ENCODE measurements at regions not wholly inside any gene's neighbourhood (a gene's known extent, or its start where the extent isn't known, plus 50 kb on each side); places are given as distances from the start of the nearest gene placed in this dataset.

DNA sequence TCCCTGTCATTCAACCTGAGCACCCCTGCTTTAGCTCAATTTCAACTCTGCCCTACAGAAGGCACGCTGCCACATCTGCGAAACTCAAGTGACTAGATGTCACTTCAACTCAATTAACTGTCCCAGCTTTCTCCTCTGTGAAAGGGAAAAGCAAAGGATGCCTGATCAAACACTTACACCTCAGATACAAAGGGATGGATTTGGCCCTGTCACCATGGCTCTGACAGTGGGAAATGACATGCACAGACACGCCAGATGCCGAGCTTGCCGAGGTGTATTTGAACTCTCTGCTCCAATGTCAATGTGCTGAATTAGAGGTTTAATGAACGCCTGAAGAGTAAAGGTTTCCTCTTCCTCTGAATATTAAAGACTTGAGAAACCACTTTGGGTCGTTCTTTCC lies 481.1 kb downstream of the CBLN2 start:
- ATAC-seq: no peak

GRCh38 chr18:72058851-72059250 lies 485.3 kb downstream of the CBLN2 start:
- no peak for ATAC-seq

DNA sequence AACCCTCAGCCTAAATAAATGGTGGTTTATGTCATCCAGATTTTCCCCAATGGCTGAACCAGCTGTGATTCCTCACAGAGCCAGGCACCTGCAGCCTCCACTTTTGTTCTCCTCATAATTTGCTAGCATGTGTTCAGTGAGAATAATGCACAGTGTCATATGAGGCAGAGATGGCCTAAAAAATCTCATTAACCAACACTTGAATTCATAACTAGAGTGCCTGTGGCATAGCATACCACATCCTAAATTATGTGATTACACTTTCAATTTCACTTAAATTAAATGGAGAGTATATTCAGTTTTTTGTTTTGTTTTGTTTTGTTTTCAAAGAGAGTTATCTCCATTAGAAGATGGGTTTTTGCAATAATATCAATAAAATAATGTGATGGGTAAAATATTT lies 488.0 kb downstream of the CBLN2 start:
- ATAC-seq: no peak

DNA sequence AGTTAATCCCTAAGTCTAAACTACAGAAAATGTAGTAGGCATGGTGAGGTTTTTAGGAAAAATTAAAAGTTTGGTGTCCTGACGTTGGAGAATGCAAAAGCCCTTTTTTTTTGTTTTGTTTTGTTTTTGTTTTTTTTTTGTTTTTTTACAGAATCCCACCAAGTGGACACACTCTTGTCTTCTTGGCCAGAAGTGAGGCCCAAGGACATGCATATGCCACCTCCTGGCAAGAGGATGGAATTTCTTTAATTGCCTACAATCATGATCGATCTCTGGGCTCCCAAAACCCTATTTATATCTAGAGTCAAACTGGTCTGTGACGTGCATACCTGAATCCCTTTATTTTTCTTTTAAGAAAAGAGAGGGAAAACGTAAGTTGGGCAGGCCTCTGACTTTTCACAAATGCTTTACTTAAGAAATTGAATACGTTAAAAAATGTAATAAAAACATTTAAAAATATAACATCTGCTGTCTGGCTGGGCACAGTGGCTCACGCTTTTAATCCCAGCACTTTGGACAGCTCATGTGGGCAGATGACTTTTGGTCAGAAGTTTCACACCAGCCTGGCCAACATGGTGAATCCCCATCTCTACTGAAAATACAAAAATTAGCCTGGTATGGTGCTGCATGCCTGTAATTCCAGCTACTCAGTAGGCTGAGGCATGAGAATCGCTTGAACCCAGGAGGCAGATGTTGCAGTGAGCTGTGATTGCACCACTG lies 502.7 kb downstream of the CBLN2 start:
- no peak for ATAC-seq

- ATAC-seq: no peak
Observed at GRCh38 chr18:72013427-72013850, 530.7 kb downstream of the CBLN2 start.

- no peak for ATAC-seq
Observed at GRCh38 chr18:71998547-71999097, 545.5 kb downstream of the CBLN2 start.

- no peak for ATAC-seq
Observed at GRCh38 chr18:71995904-71996465, 548.2 kb downstream of the CBLN2 start.

DNA sequence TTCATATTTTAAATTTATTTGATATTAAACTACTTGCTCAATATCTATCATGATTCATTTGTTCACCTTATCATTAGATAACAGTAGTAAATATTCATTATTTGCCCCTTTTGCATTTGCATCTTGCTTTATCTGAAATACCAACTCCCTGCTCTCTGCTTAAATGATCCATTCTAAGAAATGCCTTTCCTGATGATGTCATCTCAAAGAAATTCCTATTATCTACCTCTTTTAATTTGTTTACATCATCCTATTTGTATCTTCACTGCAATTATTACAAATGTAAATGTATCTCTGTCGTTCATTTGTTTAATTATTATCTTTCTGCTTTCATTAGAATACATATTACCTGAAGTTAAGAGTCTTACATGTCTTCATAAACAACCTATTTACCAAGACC lies 549.9 kb downstream of the CBLN2 start:
- no peak for ATAC-seq

- ATAC-seq: no peak
Observed at GRCh38 chr18:71989616-71990015, 554.5 kb downstream of the CBLN2 start.

- no peak for ATAC-seq
Observed at GRCh38 chr18:71986351-71987050, 557.6 kb downstream of the CBLN2 start.

DNA sequence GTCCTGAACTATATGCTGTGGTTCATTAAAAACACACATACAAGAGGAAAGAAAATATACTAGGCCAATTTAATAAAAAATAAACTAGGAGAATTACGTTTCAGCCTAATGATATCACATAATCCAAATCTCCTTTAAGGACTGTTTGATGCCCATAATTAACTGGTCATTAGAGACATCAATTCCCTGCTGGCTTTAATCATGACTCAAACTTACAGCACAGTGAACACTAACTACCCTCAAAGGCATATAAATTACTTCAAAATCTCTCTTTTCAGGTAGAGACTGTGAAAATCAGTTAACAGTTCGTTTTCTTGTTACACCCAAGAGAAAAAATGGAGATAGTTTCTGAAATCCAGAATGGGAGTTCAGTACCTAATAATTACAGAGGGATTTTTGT lies 567.4 kb downstream of the CBLN2 start:
- ATAC-seq: no peak

DNA sequence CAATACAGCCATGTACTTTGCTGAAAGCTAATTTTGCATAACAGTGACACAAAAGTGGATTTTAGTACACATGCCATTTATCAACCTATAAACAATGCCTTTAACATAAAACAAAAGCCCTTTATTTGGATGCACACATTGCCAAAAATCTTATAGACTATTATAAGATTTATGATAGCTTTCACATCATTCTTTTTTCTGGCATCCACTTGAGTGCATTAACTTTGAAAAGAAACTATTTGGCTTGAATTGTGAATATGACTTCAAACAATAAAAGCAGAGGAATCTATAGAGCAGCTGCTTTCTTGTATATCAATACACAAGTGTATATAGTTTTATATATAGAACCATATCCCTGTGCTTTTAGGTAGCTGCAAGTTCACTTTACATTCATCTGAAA lies 577.4 kb downstream of the CBLN2 start:
- ATAC-seq: no peak

- no peak for ATAC-seq
Observed at GRCh38 chr18:71958605-71959004, 585.5 kb downstream of the CBLN2 start.

DNA sequence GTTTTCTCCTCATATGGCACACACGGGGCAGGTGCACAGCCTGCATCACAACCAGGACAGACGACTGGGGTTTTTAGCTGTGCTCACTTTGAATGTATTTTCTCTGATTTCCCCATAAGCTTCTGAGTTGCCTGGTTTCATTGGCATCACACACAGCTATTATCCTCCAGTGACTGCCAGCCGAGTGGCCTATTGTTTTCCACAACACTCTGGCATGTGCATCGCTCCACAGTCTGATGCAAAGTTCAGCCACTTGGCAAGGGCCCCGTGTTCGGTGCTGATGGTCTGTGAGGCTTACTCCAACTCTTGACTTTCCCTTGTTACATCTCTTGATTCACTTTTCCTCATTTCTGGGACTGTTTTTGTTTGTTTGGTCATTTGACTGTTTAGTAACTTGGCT lies 593.1 kb downstream of the CBLN2 start:
- ATAC-seq: no peak

GRCh38 chr18:71942433-71942832 lies 601.7 kb downstream of the CBLN2 start:
- no peak for ATAC-seq

DNA sequence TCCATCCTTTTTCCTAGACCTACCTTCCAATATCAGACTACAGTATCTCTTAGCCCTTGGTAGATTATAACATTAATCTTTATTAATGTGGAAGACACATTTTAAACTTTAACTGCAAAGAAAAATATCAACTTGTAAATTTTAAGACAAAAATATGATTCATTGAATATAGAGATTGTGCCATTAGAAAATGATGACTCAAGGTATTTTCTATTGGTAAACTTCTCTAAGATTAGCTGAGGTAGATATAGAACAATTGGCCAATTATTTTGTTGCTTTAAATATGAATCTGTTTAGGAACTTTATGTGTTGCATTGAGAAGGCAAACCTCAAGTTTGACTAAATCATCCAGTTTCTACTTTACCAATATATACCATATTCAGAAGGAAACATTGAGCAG lies 604.7 kb downstream of the CBLN2 start:
- ATAC-seq: no peak

GRCh38 chr18:71936744-71937143 lies 607.4 kb downstream of the CBLN2 start:
- ATAC-seq: no peak

- ATAC-seq: no peak
Observed at GRCh38 chr18:71919211-71919610, 624.9 kb downstream of the CBLN2 start.

GRCh38 chr18:71913641-71914040 lies 630.5 kb downstream of the CBLN2 start:
- ATAC-seq: no peak

GRCh38 chr18:71902482-71902881 lies 641.7 kb downstream of the CBLN2 start:
- ATAC-seq: no peak

DNA sequence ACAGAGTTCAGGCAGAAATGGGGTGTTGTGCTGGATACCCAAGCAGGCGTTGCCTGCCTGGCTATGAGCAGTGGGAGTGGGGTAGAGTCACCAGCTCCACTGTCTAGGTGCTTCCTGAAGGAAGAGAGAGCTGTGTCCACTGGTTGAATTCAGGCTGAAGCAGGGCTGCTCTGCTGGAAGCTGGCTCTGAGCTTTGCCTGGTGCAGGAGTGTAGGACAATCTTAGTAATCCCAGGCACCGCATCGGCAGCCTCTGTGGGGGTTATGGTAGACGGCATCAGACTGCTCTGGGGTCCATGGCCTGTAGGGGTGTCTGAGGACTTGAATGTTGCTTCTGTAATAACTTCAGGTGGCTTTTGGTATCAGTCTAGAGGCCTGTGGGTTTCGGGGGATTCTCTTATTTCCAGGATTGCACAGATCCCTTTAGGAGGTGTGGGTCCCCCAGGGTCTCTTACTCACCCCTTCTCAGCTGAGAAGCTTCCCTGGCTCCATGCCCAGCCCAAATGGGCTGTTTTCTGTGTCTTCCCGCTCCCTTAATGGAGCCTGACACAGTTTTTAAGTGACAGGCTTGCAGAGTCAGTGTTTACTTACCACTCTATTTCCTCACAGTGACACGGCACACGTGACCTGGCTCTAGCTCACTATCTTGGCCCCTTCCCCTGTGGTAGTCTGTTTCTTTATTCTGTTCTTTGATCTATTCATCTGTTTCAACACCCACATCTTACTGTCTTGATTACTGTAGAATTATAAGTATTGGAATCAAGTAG lies 644.3 kb downstream of the CBLN2 start:
- no peak for ATAC-seq

- ATAC-seq: no peak
Observed at GRCh38 chr18:71899183-71899582, 645.0 kb downstream of the CBLN2 start.

DNA sequence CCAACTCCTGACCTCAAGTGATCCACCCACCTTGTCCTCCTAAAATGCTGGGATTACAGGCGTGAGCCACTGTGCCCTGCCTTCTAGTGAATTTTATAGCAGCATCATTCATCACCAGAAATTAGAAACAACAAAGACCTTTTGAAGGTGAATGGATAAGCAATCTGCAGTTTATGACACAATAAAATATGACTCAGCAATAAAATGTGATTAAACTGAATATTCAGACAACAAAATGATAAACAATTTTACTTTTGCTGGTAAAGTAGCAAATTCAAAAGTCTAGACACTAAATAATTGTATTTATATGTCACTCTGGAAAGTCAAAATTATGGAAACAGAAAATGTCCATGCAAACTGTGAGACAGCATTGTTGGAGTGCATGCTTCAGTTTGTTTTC lies 656.6 kb downstream of the CBLN2 start:
- ATAC-seq: no peak
